Calu3 (cell line): ENCODE measurements at regions not wholly inside any gene's neighbourhood (a gene's known extent, or its start where the extent isn't known, plus 50 kb on each side); places are given as distances from the start of the nearest gene placed in this dataset.

Experiments
- BruUV-seq: library from RNA; stranded (reverse); fragments of 400-500 nt; replicated peaks from 2 replicates; lab custom pipeline; 2021; lab: Mats Ljungman, UMichigan
- CTCF ChIA-PET: fragments of 300-600 bp; sonication (Branson Sonifier 250); formaldehyde crosslinking; loops from one replicate; lab custom pipeline; 2022; ENCODE audit warnings: antibody characterized with exemption; lab: Charles Lee
- DNase-seq: peaks from one replicate; pipeline ENCODE4 v3.0.0; 2022
- H3K27ac Mint-ChIP-seq: one replicate; pipeline ENCODE4 v1.8.0; 2022; ENCODE audit warnings: mixed read lengths; ENCODE audit not compliant: unreplicated experiment
- H3K27me3 Mint-ChIP-seq: one replicate; pipeline ENCODE4 v1.8.0; 2022; ENCODE audit warnings: mixed read lengths; ENCODE audit not compliant: unreplicated experiment
- H3K36me3 Mint-ChIP-seq: one replicate; pipeline ENCODE4 v1.8.0; 2022; ENCODE audit warnings: mild to moderate bottlenecking, moderate library complexity, mixed read lengths; ENCODE audit not compliant: insufficient read depth, unreplicated experiment
- H3K4me1 Mint-ChIP-seq: one replicate; pipeline ENCODE4 v1.8.0; 2022; ENCODE audit warnings: mild to moderate bottlenecking, low read depth, mixed read lengths; ENCODE audit not compliant: unreplicated experiment
- H3K4me3 Mint-ChIP-seq: one replicate; pipeline ENCODE4 v1.8.0; 2022; ENCODE audit warnings: mild to moderate bottlenecking, low read depth, moderate library complexity, mixed read lengths; ENCODE audit not compliant: unreplicated experiment
- H3K9me3 Mint-ChIP-seq: one replicate; pipeline ENCODE4 v1.8.0; 2022; ENCODE audit warnings: low read depth, mixed read lengths; ENCODE audit not compliant: unreplicated experiment
- CTCF ChIP-seq: fragments of 200-600 bp; IDR thresholded peaks from one replicate; pipeline ENCODE4 v1.8.0; 2022; ENCODE audit warnings: antibody characterized with exemption; ENCODE audit not compliant: unreplicated experiment
- intact Hi-C: fragments of 100-400 bp; cut with micrococcal nuclease; formaldehyde crosslinking; loops from one replicate; pipeline ENCODE4 v1.10.0; 2022; ENCODE audit not compliant: unreplicated experiment

- no TSS peak for BruUV-seq
- intact Hi-C loops = no loop called here
- CTCF ChIA-PET = no interaction called here
- Mint-ChIP-seq H3K27ac (no peak overlapping the region), H3K36me3 (no peaks in the 10 kb centered on the region), H3K4me1 (no peaks in the 10 kb centered on the region), H3K27me3 (no peaks in the 10 kb centered on the region), H3K4me3 (no peak overlapping the region), H3K9me3 (peaks cover 6% of the 10 kb centered on the region)
- no peak for DNase-seq
- no peak for TF ChIP-seq CTCF
Observed at GRCh38 chr5:25405850-25406249, 761.1 kb upstream of the CDH10 start.

- DNase-seq = no peak
- no TSS peak for BruUV-seq
- no peaks in the 10 kb centered on the region for H3K4me1 Mint-ChIP-seq
- no peak for TF ChIP-seq CTCF
- no peaks in the 10 kb centered on the region for H3K36me3 Mint-ChIP-seq
- H3K27ac Mint-ChIP-seq = no peak overlapping the region
- H3K9me3 Mint-ChIP-seq = no peaks in the 10 kb centered on the region
- no peak overlapping the region for H3K4me3 Mint-ChIP-seq
- CTCF ChIA-PET = no interaction called here
- intact Hi-C loops = no loop called here
- no peaks in the 10 kb centered on the region for H3K27me3 Mint-ChIP-seq
Observed at GRCh38 chr5:25399878-25400480, 755.2 kb upstream of the CDH10 start.

GRCh38 chr5:25393957-25394356 is 749.2 kb upstream of the CDH10 start:
- TF ChIP-seq CTCF = no peak

GRCh38 chr5:25393256-25393655 is 748.5 kb upstream of the CDH10 start:
- H3K4me3 Mint-ChIP-seq = no peak overlapping the region
- no peaks in the 10 kb centered on the region for H3K4me1 Mint-ChIP-seq
- no peak for DNase-seq
- H3K27me3 Mint-ChIP-seq = no peaks in the 10 kb centered on the region
- H3K36me3 Mint-ChIP-seq = no peaks in the 10 kb centered on the region
- no TSS peak for BruUV-seq
- peaks cover 17% of the 10 kb centered on the region for H3K9me3 Mint-ChIP-seq
- no peak for TF ChIP-seq CTCF
- H3K27ac Mint-ChIP-seq = no peak overlapping the region
- intact Hi-C loops = no loop called here
- CTCF ChIA-PET = no interaction called here

More at GRCh38 chr5:25393957-25394356, 749.2 kb upstream of the CDH10 start:
- intact Hi-C loops = no loop called here
- BruUV-seq = no TSS peak
- no peaks in the 10 kb centered on the region for H3K4me1 Mint-ChIP-seq
- H3K27ac Mint-ChIP-seq = no peak overlapping the region
- H3K27me3 Mint-ChIP-seq = no peaks in the 10 kb centered on the region
- no peak for DNase-seq
- H3K36me3 Mint-ChIP-seq = no peaks in the 10 kb centered on the region
- H3K4me3 Mint-ChIP-seq = no peak overlapping the region
- CTCF ChIA-PET = no interaction called here
- H3K9me3 Mint-ChIP-seq = peaks cover 17% of the 10 kb centered on the region
